ENCODE measurements at regions not wholly inside any gene's neighbourhood (a gene's known extent, or its start where the extent isn't known, plus 50 kb on each side); places are given as distances from the start of the nearest gene placed in this dataset.

GRCh38 chr6:14412026-14412425 lies 294.5 kb downstream of the CD83 start:
- TF ChIP-seq, protein P1, sequence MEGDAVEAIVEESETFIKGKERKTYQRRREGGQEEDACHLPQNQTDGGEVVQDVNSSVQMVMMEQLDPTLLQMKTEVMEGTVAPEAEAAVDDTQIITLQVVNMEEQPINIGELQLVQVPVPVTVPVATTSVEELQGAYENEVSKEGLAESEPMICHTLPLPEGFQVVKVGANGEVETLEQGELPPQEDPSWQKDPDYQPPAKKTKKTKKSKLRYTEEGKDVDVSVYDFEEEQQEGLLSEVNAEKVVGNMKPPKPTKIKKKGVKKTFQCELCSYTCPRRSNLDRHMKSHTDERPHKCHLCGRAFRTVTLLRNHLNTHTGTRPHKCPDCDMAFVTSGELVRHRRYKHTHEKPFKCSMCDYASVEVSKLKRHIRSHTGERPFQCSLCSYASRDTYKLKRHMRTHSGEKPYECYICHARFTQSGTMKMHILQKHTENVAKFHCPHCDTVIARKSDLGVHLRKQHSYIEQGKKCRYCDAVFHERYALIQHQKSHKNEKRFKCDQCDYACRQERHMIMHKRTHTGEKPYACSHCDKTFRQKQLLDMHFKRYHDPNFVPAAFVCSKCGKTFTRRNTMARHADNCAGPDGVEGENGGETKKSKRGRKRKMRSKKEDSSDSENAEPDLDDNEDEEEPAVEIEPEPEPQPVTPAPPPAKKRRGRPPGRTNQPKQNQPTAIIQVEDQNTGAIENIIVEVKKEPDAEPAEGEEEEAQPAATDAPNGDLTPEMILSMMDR (IDR thresholded peaks at IDR 0.05; ENCODE audit: insufficient read depth, low read depth, low read length) = no peak
- TF ChIP-seq EZH2 (IDR thresholded peaks at IDR 0.05; ENCODE audit: insufficient read depth, low read length) = no peak
